H9 (cell line): ENCODE measurements at regions not wholly inside any gene's neighbourhood (a gene's known extent, or its start where the extent isn't known, plus 50 kb on each side); places are given as distances from the start of the nearest gene placed in this dataset.

Experiments used
- DNase-seq: peaks from one replicate; pipeline ENCODE4 v3.0.0-alpha.2; 2017
- H2AFZ ChIP-seq: one replicate; pipeline ENCODE4 v1.6.1; 2013; ENCODE audit warnings: mild to moderate bottlenecking, low read length, control low read depth, moderate library complexity
- H2AK5ac ChIP-seq: 2 replicates; pipeline ENCODE4 v1.6.1; 2013; ENCODE audit warnings: low read length, control low read depth, mixed read lengths; ENCODE audit not compliant: insufficient read length
- H2BK120ac ChIP-seq: one replicate; pipeline ENCODE4 v1.6.1; 2013; ENCODE audit warnings: low read depth, mild to moderate bottlenecking, low read length, control low read depth, inconsistent platforms; ENCODE audit not compliant: poor library complexity, severe bottlenecking
- H2BK12ac ChIP-seq: 2 replicates; pipeline ENCODE4 v1.6.1; 2013; ENCODE audit warnings: low read length, control low read depth, mixed read lengths, low read depth; ENCODE audit not compliant: insufficient read length
- H2BK15ac ChIP-seq: 2 replicates; pipeline ENCODE4 v1.6.1; 2013; ENCODE audit warnings: low read depth, low read length, control low read depth
- H2BK20ac ChIP-seq: one replicate; pipeline ENCODE4 v1.6.1; 2013; ENCODE audit warnings: low read depth, mild to moderate bottlenecking, low read length, control low read depth, inconsistent platforms; ENCODE audit not compliant: poor library complexity, severe bottlenecking
- H2BK5ac ChIP-seq: 2 replicates; pipeline ENCODE4 v1.6.1; 2013; ENCODE audit warnings: low read length, control low read depth, mixed read lengths; ENCODE audit not compliant: insufficient read length
- H3K14ac ChIP-seq: 2 replicates; pipeline ENCODE4 v1.6.1; 2013; ENCODE audit warnings: low read length, control low read depth; ENCODE audit not compliant: insufficient read depth
- H3K18ac ChIP-seq: 2 replicates; pipeline ENCODE4 v1.6.1; 2013; ENCODE audit warnings: low read depth, mild to moderate bottlenecking, mixed read lengths, low read length, control low read depth; ENCODE audit not compliant: insufficient read length
- H3K23ac ChIP-seq: 2 replicates; pipeline ENCODE4 v1.6.1; 2013; ENCODE audit warnings: low read length, control low read depth, mixed read lengths, low read depth; ENCODE audit not compliant: insufficient read length
- H3K23me2 ChIP-seq: 2 replicates; pipeline ENCODE4 v1.6.1; 2013; ENCODE audit warnings: low read depth, mild to moderate bottlenecking, mixed read lengths, low read length, control low read depth; ENCODE audit not compliant: insufficient read length, poor library complexity, severe bottlenecking
- H3K27ac ChIP-seq: 2 replicates; pipeline ENCODE4 v1.5.1; 2013; ENCODE audit warnings: low read length, control low read depth, mixed read lengths, low read depth; ENCODE audit not compliant: insufficient read length
- H3K27me3 ChIP-seq: 2 replicates; pipeline ENCODE4 v1.6.1; 2013; ENCODE audit warnings: low read length, control low read depth, inconsistent platforms; ENCODE audit not compliant: insufficient read depth
- H3K4ac ChIP-seq: 2 replicates; pipeline ENCODE4 v1.6.1; 2013; ENCODE audit warnings: low read depth, mild to moderate bottlenecking, control low read depth, inconsistent platforms, low read length, moderate library complexity
- H3K4me1 ChIP-seq: 2 replicates; pipeline ENCODE4 v1.6.1; 2013; ENCODE audit warnings: low read length, control low read depth, inconsistent platforms; ENCODE audit not compliant: insufficient read depth
- H3K4me2 ChIP-seq: 2 replicates; pipeline ENCODE4 v1.6.1; 2013; ENCODE audit warnings: low read length, control low read depth, mixed read lengths; ENCODE audit not compliant: insufficient read length, insufficient read depth
- H3K56ac ChIP-seq: 2 replicates; pipeline ENCODE4 v1.6.1; 2013; ENCODE audit warnings: low read depth, mild to moderate bottlenecking, mixed read lengths, low read length, control low read depth; ENCODE audit not compliant: insufficient read length
- H3K79me1 ChIP-seq: 2 replicates; pipeline ENCODE4 v1.6.1; 2013; ENCODE audit warnings: low read depth, mild to moderate bottlenecking, moderate library complexity, low read length, control low read depth, inconsistent platforms; ENCODE audit not compliant: insufficient read depth, poor library complexity, severe bottlenecking
- H3K79me2 ChIP-seq: 2 replicates; pipeline ENCODE4 v1.6.1; 2013; ENCODE audit warnings: low read length, control low read depth, inconsistent platforms; ENCODE audit not compliant: insufficient read depth
- H3K9ac ChIP-seq: 2 replicates; pipeline ENCODE4 v1.6.1; 2013; ENCODE audit warnings: low read length, control low read depth, mixed read lengths; ENCODE audit not compliant: insufficient read length; ENCODE audit errors: extremely low read depth
- H3K9me3 ChIP-seq: one replicate; pipeline ENCODE4 v1.6.1; 2013; ENCODE audit warnings: low read depth, low read length, inconsistent platforms; ENCODE audit not compliant: control insufficient read depth
- H3T11ph ChIP-seq: one replicate; pipeline ENCODE4 v1.6.1; 2013; ENCODE audit warnings: mild to moderate bottlenecking, low read length, control low read depth, inconsistent platforms
- H4K20me1 ChIP-seq: one replicate; pipeline ENCODE4 v1.6.1; 2013; ENCODE audit not compliant: control insufficient read depth, insufficient read length, insufficient read depth
- H4K5ac ChIP-seq: 2 replicates; pipeline ENCODE4 v1.6.1; 2013; ENCODE audit warnings: low read depth, mild to moderate bottlenecking, mixed read lengths, low read length, control low read depth; ENCODE audit not compliant: insufficient read length
- H4K8ac ChIP-seq: replicated peaks from 2 replicates; pipeline ENCODE4 v1.6.1; 2013; ENCODE audit warnings: low read length, control low read depth, mixed read lengths, low read depth; ENCODE audit not compliant: insufficient read length
- H4K91ac ChIP-seq: 2 replicates; pipeline ENCODE4 v1.6.1; 2013; ENCODE audit warnings: low read depth, mild to moderate bottlenecking, moderate library complexity, mixed read lengths, low read length, control low read depth; ENCODE audit not compliant: insufficient read length
- H3K27ac Mint-ChIP-seq, 3 experiments: 2 replicates in 2 of 3; 3 replicates in 1 of 3; pipeline ENCODE4 v1.8.0; 2020 to 2021; ENCODE audit warnings: mixed read lengths in 3 of 3, mild to moderate bottlenecking in 1 of 3, moderate library complexity in 1 of 3
- H3K27me3 Mint-ChIP-seq: 2 replicates; pipeline ENCODE4 v1.8.0; 2021; ENCODE audit warnings: low read depth, mild to moderate bottlenecking, moderate library complexity, mixed read lengths
- H3K36me3 Mint-ChIP-seq, 3 experiments: 2 replicates in 2 of 3; 3 replicates in 1 of 3; pipeline ENCODE4 v1.8.0; 2020 to 2021; ENCODE audit warnings: low read depth in 3 of 3, mixed read lengths in 3 of 3; ENCODE audit not compliant: insufficient read depth in 1 of 3
- H3K4me1 Mint-ChIP-seq, 2 experiments: 2 replicates each; pipeline ENCODE4 v1.8.0; 2020; ENCODE audit warnings: mixed read lengths in 2 of 2
- H3K4me3 Mint-ChIP-seq, 2 experiments: 2 replicates in 1 of 2; 3 replicates in 1 of 2; pipeline ENCODE4 v1.8.0; 2020 to 2021; ENCODE audit warnings: mild to moderate bottlenecking in 2 of 2, mixed read lengths in 2 of 2, moderate library complexity in 1 of 2
- H3K9me3 Mint-ChIP-seq, 2 experiments: 2 replicates in 1 of 2; 3 replicates in 1 of 2; pipeline ENCODE4 v1.8.0; 2020; ENCODE audit warnings: mild to moderate bottlenecking in 2 of 2, mixed read lengths in 2 of 2, moderate library complexity in 1 of 2
- CTCF ChIP-seq: fragments of 200-600 bp; sonication (generic); conservative IDR thresholded peaks from 3 replicates; pipeline ENCODE4 v1.8.0; 2021; ENCODE audit warnings: antibody characterized with exemption, mild to moderate bottlenecking
- WGBS: extraction: QIAGEN DNeasy Blood & Tissue Kit; methylation state at CpG from one replicate; pipeline ENCODE4 v1.1.7; 2013; ENCODE audit warnings: missing lambda C conversion rate, low lambda C conversion rate, mixed read lengths; ENCODE audit not compliant: insufficient read length; ENCODE audit errors: extremely low coverage; 5-methylcytosine and 5-hydroxymethylcytosine counted together

DNA sequence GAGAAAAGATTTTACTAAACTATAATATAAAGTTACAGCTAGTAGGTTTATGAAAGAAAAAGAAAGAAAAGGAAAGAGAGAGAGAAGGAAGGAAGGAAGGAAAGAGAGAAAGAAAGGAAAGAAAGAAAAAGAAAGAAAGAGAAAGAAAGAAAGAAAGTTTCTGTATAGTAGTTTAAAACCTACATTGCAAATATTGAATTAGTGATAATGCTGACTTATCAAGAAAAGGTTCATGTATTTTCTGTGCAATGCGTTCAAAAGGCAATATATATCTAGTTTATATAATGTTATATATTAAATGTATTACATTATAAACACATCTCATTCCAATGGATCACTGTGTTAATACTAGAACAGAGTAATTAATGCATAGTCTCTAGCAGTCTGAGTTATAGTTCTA, 648.4 kb downstream of the ZBBX start:
- H3K9ac ChIP-seq: no peak overlapping the region
- H4K20me1 ChIP-seq: no peaks in the 10 kb centered on the region
- H2AFZ ChIP-seq: no peak overlapping the region
- Mint-ChIP-seq H3K9me3 (peaks cover 0 to 6% of the 10 kb centered on the region in 2 experiments; a peak in 1 of 5 replicates), H3K36me3 (peaks cover 0 to 8% (median 0%) of the 10 kb centered on the region in 3 experiments; a peak in 1 of 7 replicates), H3K4me1 (peaks cover 16 to 19% of the 10 kb centered on the region in 2 experiments), H3K27me3 (no peaks in the 10 kb centered on the region), H3K4me3 (no peak overlapping the region), H3K27ac (no peak overlapping the region)
- H2BK12ac ChIP-seq: no peak overlapping the region
- no peak for DNase-seq
- H3K27ac ChIP-seq: no peak overlapping the region
- H3K79me2 ChIP-seq: no peaks in the 10 kb centered on the region; the same call in 1 of the 2 replicates
- TF ChIP-seq CTCF: no peak
- no peaks in the 10 kb centered on the region for H3K27me3 ChIP-seq
- H2AK5ac ChIP-seq: no peak overlapping the region
- no peak overlapping the region for H2BK120ac ChIP-seq
- no peak overlapping the region for H3K18ac ChIP-seq
- H4K8ac ChIP-seq: no peak overlapping the region
- no peaks in the 10 kb centered on the region for H3K9me3 ChIP-seq
- peaks cover 2% of the 10 kb centered on the region; the same call in 1 of the 2 replicates for H3K4me1 ChIP-seq
- H2BK5ac ChIP-seq: no peak overlapping the region
- H4K91ac ChIP-seq: no peak overlapping the region
- H3K4ac ChIP-seq: no peak overlapping the region
- H3K14ac ChIP-seq: no peak overlapping the region
- no peaks in the 10 kb centered on the region for H3K23me2 ChIP-seq
- H2BK20ac ChIP-seq: no peak overlapping the region
- no peak overlapping the region for H4K5ac ChIP-seq
- H3T11ph ChIP-seq: no peak overlapping the region
- H3K4me2 ChIP-seq: no peak overlapping the region
- no peaks in the 10 kb centered on the region for H3K79me1 ChIP-seq
- no peak overlapping the region for H3K23ac ChIP-seq
- H2BK15ac ChIP-seq: no peak overlapping the region
- WGBS: no CpG with 5 or more reads among the region's 1 CpG
- no peak overlapping the region for H3K56ac ChIP-seq
